ENCODE measurements at regions not wholly inside any gene's neighbourhood (a gene's known extent, or its start where the extent isn't known, plus 50 kb on each side); places are given as distances from the start of the nearest gene placed in this dataset.

- no peak for DNase-seq (ENCODE audit: low spot score in 2 of 2)
- no peak overlapping the region for H3K27ac ChIP-seq
- 70% methylated on average over 2 of the region's 3 CpGs for WGBS
- H3K4me1 ChIP-seq: no peaks in the 10 kb centered on the region
- H3K9me3 ChIP-seq: peaks cover 3% of the 10 kb centered on the region
- H3K36me3 ChIP-seq: no peaks in the 10 kb centered on the region
- no peak overlapping the region for H3K4me3 ChIP-seq
- no peak for TF ChIP-seq EP300 (IDR thresholded peaks at IDR 0.05)
- TF ChIP-seq CTCF (IDR thresholded peaks at IDR 0.05): no peak
- no peak for TF ChIP-seq POLR2AphosphoS5 (IDR thresholded peaks at IDR 0.05)
- TF ChIP-seq POLR2A (IDR thresholded peaks at IDR 0.05): no peak
- no peaks in the 10 kb centered on the region for H3K27me3 ChIP-seq
Observed at GRCh38 chr2:6103949-6104348, 411.8 kb downstream of the SOX11 start.

GRCh38 chr2:6107290-6107689 lies 415.1 kb downstream of the SOX11 start:
- DNase-seq (ENCODE audit: low spot score in 2 of 2): no peak
- H3K36me3 ChIP-seq: no peaks in the 10 kb centered on the region
- H3K9me3 ChIP-seq: peaks cover 3% of the 10 kb centered on the region
- no peaks in the 10 kb centered on the region for H3K4me1 ChIP-seq
- H3K27me3 ChIP-seq: no peaks in the 10 kb centered on the region
- H3K4me3 ChIP-seq: no peak overlapping the region
- TF ChIP-seq CTCF (IDR thresholded peaks at IDR 0.05): no peak
- no peak for TF ChIP-seq POLR2AphosphoS5 (IDR thresholded peaks at IDR 0.05)
- no peak for TF ChIP-seq POLR2A (IDR thresholded peaks at IDR 0.05)
- no peak for TF ChIP-seq EP300 (IDR thresholded peaks at IDR 0.05)
- 82% methylated on average over 4 of the region's 4 CpGs for WGBS
- H3K27ac ChIP-seq: no peak overlapping the region

GRCh38 chr2:6109831-6110230 lies 417.6 kb downstream of the SOX11 start:
- H3K4me1 ChIP-seq: no peaks in the 10 kb centered on the region
- H3K36me3 ChIP-seq: no peaks in the 10 kb centered on the region
- no peak overlapping the region for H3K4me3 ChIP-seq
- H3K9me3 ChIP-seq: peaks cover 3% of the 10 kb centered on the region
- no peak overlapping the region for H3K27ac ChIP-seq
- DNase-seq (ENCODE audit: low spot score in 2 of 2): no peak
- no peaks in the 10 kb centered on the region for H3K27me3 ChIP-seq
- WGBS: 82% methylated on average over 1 of the region's 1 CpG
- no peak for TF ChIP-seq POLR2AphosphoS5 (IDR thresholded peaks at IDR 0.05)

GRCh38 chr2:6111781-6112261 lies 419.6 kb downstream of the SOX11 start:
- DNase-seq (ENCODE audit: low spot score in 2 of 2): no peak
- Histone ChIP-seq H3K9me3 (no peaks in the 10 kb centered on the region), H3K4me3 (no peak overlapping the region), H3K36me3 (no peaks in the 10 kb centered on the region), H3K4me1 (no peaks in the 10 kb centered on the region), H3K27me3 (no peaks in the 10 kb centered on the region), H3K27ac (no peak overlapping the region)
- WGBS: 26% methylated on average over 2 of the region's 2 CpGs
- TF ChIP-seq CTCF (IDR thresholded peaks at IDR 0.05) (no peak), EP300 (IDR thresholded peaks at IDR 0.05) (no peak), POLR2AphosphoS5 (IDR thresholded peaks at IDR 0.05) (no peak), POLR2A (IDR thresholded peaks at IDR 0.05) (no peak)

- Histone ChIP-seq H3K36me3 (no peaks in the 10 kb centered on the region), H3K4me1 (no peaks in the 10 kb centered on the region), H3K27me3 (no peaks in the 10 kb centered on the region), H3K9me3 (no peaks in the 10 kb centered on the region), H3K27ac (no peak overlapping the region), H3K4me3 (no peak overlapping the region)
- DNase-seq (ENCODE audit: low spot score in 2 of 2): no peak
- TF ChIP-seq POLR2AphosphoS5 (IDR thresholded peaks at IDR 0.05): no peak
- 81% methylated on average over 4 of the region's 4 CpGs for WGBS
Observed at GRCh38 chr2:6113786-6114185, 421.6 kb downstream of the SOX11 start.

- Histone ChIP-seq H3K4me1 (no peaks in the 10 kb centered on the region), H3K36me3 (no peaks in the 10 kb centered on the region), H3K27me3 (no peaks in the 10 kb centered on the region), H3K4me3 (no peak overlapping the region), H3K27ac (no peak overlapping the region), H3K9me3 (no peaks in the 10 kb centered on the region)
- TF ChIP-seq POLR2AphosphoS5 (IDR thresholded peaks at IDR 0.05) (no peak), EP300 (IDR thresholded peaks at IDR 0.05) (no peak), POLR2A (IDR thresholded peaks at IDR 0.05) (no peak), CTCF (IDR thresholded peaks at IDR 0.05) (no peak)
- DNase-seq (ENCODE audit: low spot score in 2 of 2): no peak
- WGBS: 92% methylated on average over 5 of the region's 5 CpGs
Observed at GRCh38 chr2:6127718-6128117, 435.5 kb downstream of the SOX11 start.
